ENCODE measurements at regions not wholly inside any gene's neighbourhood (a gene's known extent, or its start where the extent isn't known, plus 50 kb on each side); places are given as distances from the start of the nearest gene placed in this dataset.

GRCh38 chr15:47212222-47213010, 504.9 kb upstream of the SEMA6D start:
- POLR2A ChIA-PET: no interaction called here
- H3K36me3 Mint-ChIP-seq: no peaks in the 10 kb centered on the region
- ATAC-seq: no peak
- peaks cover 0 to 4% (median 0%) of the 10 kb centered on the region in 5 donors for H3K27me3 Mint-ChIP-seq
- no peak overlapping the region for H3K27ac Mint-ChIP-seq
- H3K4me3 Mint-ChIP-seq: no peak overlapping the region
- no peak for DNase-seq
- no peaks in the 10 kb centered on the region for H3K4me1 Mint-ChIP-seq
- H3K9me3 Mint-ChIP-seq: peaks cover 0 to 4% (median 0%) of the 10 kb centered on the region in 9 donors

GRCh38 chr15:47213883-47214282, 503.4 kb upstream of the SEMA6D start:
- POLR2A ChIA-PET: no interaction called here
- ATAC-seq (no peak), DNase-seq (no peak)
- Mint-ChIP-seq H3K27ac (no peak overlapping the region), H3K4me3 (no peak overlapping the region), H3K27me3 (peaks cover 0 to 4% (median 0%) of the 10 kb centered on the region in 5 donors), H3K36me3 (no peaks in the 10 kb centered on the region), H3K4me1 (no peaks in the 10 kb centered on the region), H3K9me3 (peaks cover 0 to 4% (median 0%) of the 10 kb centered on the region in 9 donors)

GRCh38 chr15:47218295-47218694, 499.0 kb upstream of the SEMA6D start:
- Mint-ChIP-seq H3K4me1 (no peaks in the 10 kb centered on the region), H3K4me3 (no peak overlapping the region), H3K36me3 (no peaks in the 10 kb centered on the region), H3K9me3 (peaks cover 0 to 4% (median 0%) of the 10 kb centered on the region in 9 donors), H3K27ac (no peak overlapping the region), H3K27me3 (peaks cover 0 to 1% (median 0%) of the 10 kb centered on the region in 5 donors)
- ATAC-seq (no peak), DNase-seq (no peak)
- POLR2A ChIA-PET: no interaction called here

- Mint-ChIP-seq H3K27ac (no peak overlapping the region), H3K9me3 (peaks cover 0 to 12% (median 0%) of the 10 kb centered on the region in 9 donors), H3K36me3 (no peaks in the 10 kb centered on the region), H3K4me3 (no peak overlapping the region), H3K4me1 (no peaks in the 10 kb centered on the region), H3K27me3 (no peaks in the 10 kb centered on the region)
- POLR2A ChIA-PET: no interaction called here
- no peak for ATAC-seq
- no peak for DNase-seq
Measured at GRCh38 chr15:47244361-47244760, 472.9 kb upstream of the SEMA6D start.

GRCh38 chr15:47246317-47246716, 471.0 kb upstream of the SEMA6D start:
- no peaks in the 10 kb centered on the region for H3K36me3 Mint-ChIP-seq
- H3K27me3 Mint-ChIP-seq: no peaks in the 10 kb centered on the region
- H3K9me3 Mint-ChIP-seq: peaks cover 0 to 12% (median 1%) of the 10 kb centered on the region in 9 donors

GRCh38 chr15:47258521-47258920, 458.8 kb upstream of the SEMA6D start:
- H3K4me3 Mint-ChIP-seq: no peak overlapping the region
- POLR2A ChIA-PET: no interaction called here
- H3K9me3 Mint-ChIP-seq: peaks cover 0 to 26% (median 15%) of the 10 kb centered on the region in 9 donors
- DNase-seq (no peak), ATAC-seq (no peak)
- no peaks in the 10 kb centered on the region for H3K36me3 Mint-ChIP-seq
- H3K4me1 Mint-ChIP-seq: no peaks in the 10 kb centered on the region
- H3K27me3 Mint-ChIP-seq: peaks cover 0 to 12% (median 2%) of the 10 kb centered on the region in 5 donors
- H3K27ac Mint-ChIP-seq: no peak overlapping the region

More at GRCh38 chr15:47246317-47246716, 471.0 kb upstream of the SEMA6D start:
- no peak overlapping the region for H3K27ac Mint-ChIP-seq
- ATAC-seq: no peak
- no peaks in the 10 kb centered on the region for H3K4me1 Mint-ChIP-seq
- no peak overlapping the region for H3K4me3 Mint-ChIP-seq
- no peak for DNase-seq
- POLR2A ChIA-PET: no interaction called here

GRCh38 chr15:47265686-47266085, 451.6 kb upstream of the SEMA6D start:
- ATAC-seq (no peak), DNase-seq (no peak)
- H3K36me3 Mint-ChIP-seq: no peaks in the 10 kb centered on the region
- H3K27ac Mint-ChIP-seq: no peak overlapping the region
- no peak overlapping the region for H3K4me3 Mint-ChIP-seq
- peaks cover 0 to 14% (median 9%) of the 10 kb centered on the region in 9 donors for H3K9me3 Mint-ChIP-seq
- H3K27me3 Mint-ChIP-seq: peaks cover 0 to 9% (median 0%) of the 10 kb centered on the region in 5 donors
- no peaks in the 10 kb centered on the region for H3K4me1 Mint-ChIP-seq
- POLR2A ChIA-PET: no interaction called here

GRCh38 chr15:47266566-47266965, 450.7 kb upstream of the SEMA6D start:
- no peak overlapping the region for H3K27ac Mint-ChIP-seq
- ATAC-seq (no peak), DNase-seq (no peak)
- H3K9me3 Mint-ChIP-seq: peaks cover 0 to 14% (median 9%) of the 10 kb centered on the region in 9 donors
- H3K27me3 Mint-ChIP-seq: peaks cover 0 to 14% (median 0%) of the 10 kb centered on the region in 5 donors
- POLR2A ChIA-PET: no interaction called here
- no peaks in the 10 kb centered on the region for H3K4me1 Mint-ChIP-seq
- no peaks in the 10 kb centered on the region for H3K36me3 Mint-ChIP-seq
- H3K4me3 Mint-ChIP-seq: no peak overlapping the region

GRCh38 chr15:47273864-47274263, 443.4 kb upstream of the SEMA6D start:
- Mint-ChIP-seq H3K27ac (no peak overlapping the region), H3K36me3 (peaks cover 0 to 8% (median 0%) of the 10 kb centered on the region in 3 donors), H3K4me1 (no peaks in the 10 kb centered on the region), H3K9me3 (peaks cover 0 to 20% (median 7%) of the 10 kb centered on the region in 9 donors), H3K4me3 (no peak overlapping the region), H3K27me3 (peaks cover 0 to 9% (median 0%) of the 10 kb centered on the region in 5 donors)
- ATAC-seq (no peak), DNase-seq (no peak)
- POLR2A ChIA-PET: no interaction called here

- no peak overlapping the region for H3K4me3 Mint-ChIP-seq
- H3K9me3 Mint-ChIP-seq: peaks cover 0 to 11% (median 0%) of the 10 kb centered on the region in 9 donors
- no peak overlapping the region for H3K27ac Mint-ChIP-seq
- no peak for ATAC-seq
- DNase-seq: no peak
- H3K27me3 Mint-ChIP-seq: peaks cover 0 to 4% (median 0%) of the 10 kb centered on the region in 5 donors
- POLR2A ChIA-PET: no interaction called here
- no peaks in the 10 kb centered on the region for H3K4me1 Mint-ChIP-seq
- H3K36me3 Mint-ChIP-seq: no peaks in the 10 kb centered on the region
Measured at GRCh38 chr15:47283246-47283645, 434.1 kb upstream of the SEMA6D start.

GRCh38 chr15:47288794-47289193, 428.5 kb upstream of the SEMA6D start:
- Mint-ChIP-seq H3K27me3 (peaks cover 0 to 3% (median 0%) of the 10 kb centered on the region in 5 donors), H3K9me3 (peaks cover 0 to 9% (median 0%) of the 10 kb centered on the region in 9 donors), H3K27ac (no peak overlapping the region), H3K4me3 (no peak overlapping the region), H3K4me1 (no peaks in the 10 kb centered on the region), H3K36me3 (no peaks in the 10 kb centered on the region)
- POLR2A ChIA-PET: no interaction called here
- ATAC-seq (no peak), DNase-seq (no peak)

GRCh38 chr15:47289656-47290055, 427.6 kb upstream of the SEMA6D start:
- Mint-ChIP-seq H3K36me3 (no peaks in the 10 kb centered on the region), H3K4me1 (no peaks in the 10 kb centered on the region), H3K4me3 (no peak overlapping the region), H3K27ac (no peak overlapping the region), H3K9me3 (peaks cover 0 to 7% (median 0%) of the 10 kb centered on the region in 9 donors), H3K27me3 (peaks cover 0 to 2% (median 0%) of the 10 kb centered on the region in 5 donors)
- DNase-seq (no peak), ATAC-seq (no peak)
- POLR2A ChIA-PET: no interaction called here

- ATAC-seq (no peak), DNase-seq (no peak)
- POLR2A ChIA-PET: no interaction called here
- H3K4me3 Mint-ChIP-seq: no peak overlapping the region
- H3K27me3 Mint-ChIP-seq: no peaks in the 10 kb centered on the region
- no peaks in the 10 kb centered on the region for H3K4me1 Mint-ChIP-seq
- H3K36me3 Mint-ChIP-seq: no peaks in the 10 kb centered on the region
- peaks cover 0 to 7% (median 0%) of the 10 kb centered on the region in 9 donors for H3K9me3 Mint-ChIP-seq
- no peak overlapping the region for H3K27ac Mint-ChIP-seq
Measured at GRCh38 chr15:47291767-47292166, 425.5 kb upstream of the SEMA6D start.

Measured in naive thymus-derived CD8-positive, alpha-beta T cell (primary cell).